GM18505 (cell line): ENCODE measurements at regions not wholly inside any gene's neighbourhood (a gene's known extent, or its start where the extent isn't known, plus 50 kb on each side); places are given as distances from the start of the nearest gene placed in this dataset.
"Not testable (repeated sequence)": the region's sequence is repeated elsewhere in the genome, so short reads cannot be mapped to it uniquely, and the experiment has no call there.

Experiments
- ATAC-seq: cut with Tn5 transposase; IDR thresholded peaks from one replicate; pipeline ENCODE4 v1.9.1; 2021; ENCODE audit not compliant: unreplicated experiment
- POLR2A ChIP-seq: IDR thresholded peaks from 4 replicates; pipeline ENCODE4 v1.6.1; 2011; ENCODE audit warnings: borderline replicate concordance; ENCODE audit not compliant: insufficient read depth, insufficient read length; ENCODE audit errors: extremely low read depth

GRCh38 chr5:36766981-36767380, 109.6 kb upstream of the NIPBL start:
- no peak for TF ChIP-seq POLR2A
- ATAC-seq: no peak

DNA sequence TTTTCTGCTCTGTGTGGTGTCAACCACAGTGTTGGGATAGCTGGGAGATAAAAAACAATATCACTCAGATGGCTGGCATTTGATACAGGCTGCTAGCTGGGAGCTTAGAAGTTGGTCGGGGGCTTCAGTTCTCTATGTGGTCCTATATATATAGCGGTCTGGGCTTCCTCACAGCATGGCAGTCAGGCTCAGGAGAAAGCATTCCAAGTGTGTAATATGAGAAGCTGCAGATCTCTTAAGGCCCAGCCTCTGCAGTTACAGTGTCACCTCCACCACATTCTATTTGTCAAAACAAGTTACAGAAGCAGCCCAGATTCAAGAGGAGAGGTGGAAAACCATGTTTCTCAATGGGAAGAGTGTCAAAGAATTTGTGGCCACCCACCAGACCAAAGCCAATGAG, 108.1 kb upstream of the NIPBL start:
- ATAC-seq: no peak
- no peak for TF ChIP-seq POLR2A

DNA sequence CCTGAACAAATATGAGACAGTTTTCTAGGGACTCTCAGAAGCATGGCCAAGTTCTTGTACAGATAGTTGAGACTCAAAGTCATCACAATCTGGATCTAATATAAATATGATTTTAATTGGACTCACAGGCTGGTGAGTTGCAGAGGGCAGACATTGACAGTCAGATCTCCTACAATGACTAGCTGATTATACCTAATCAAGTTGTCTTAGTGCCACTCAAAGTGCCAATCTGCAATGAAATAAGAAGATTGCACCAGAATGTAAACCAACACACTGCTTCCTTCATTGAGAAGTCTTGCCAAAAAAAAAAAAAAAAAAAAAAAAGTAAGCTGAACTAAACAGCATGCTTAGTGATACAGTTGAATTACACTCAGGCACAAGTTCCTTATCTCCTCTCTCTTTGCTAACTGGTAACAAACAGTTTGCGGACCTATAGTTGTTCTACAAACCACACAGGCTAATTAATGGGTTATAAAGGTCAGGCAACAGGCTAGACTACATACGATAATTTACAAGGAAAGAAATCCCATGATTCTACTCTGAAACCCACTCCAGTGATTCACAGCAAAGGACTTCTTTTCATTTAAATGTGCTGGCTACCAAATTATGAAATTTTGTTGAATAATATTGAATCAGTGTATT, 107.3 kb upstream of the NIPBL start:
- TF ChIP-seq POLR2A: no peak
- no peak for ATAC-seq

DNA sequence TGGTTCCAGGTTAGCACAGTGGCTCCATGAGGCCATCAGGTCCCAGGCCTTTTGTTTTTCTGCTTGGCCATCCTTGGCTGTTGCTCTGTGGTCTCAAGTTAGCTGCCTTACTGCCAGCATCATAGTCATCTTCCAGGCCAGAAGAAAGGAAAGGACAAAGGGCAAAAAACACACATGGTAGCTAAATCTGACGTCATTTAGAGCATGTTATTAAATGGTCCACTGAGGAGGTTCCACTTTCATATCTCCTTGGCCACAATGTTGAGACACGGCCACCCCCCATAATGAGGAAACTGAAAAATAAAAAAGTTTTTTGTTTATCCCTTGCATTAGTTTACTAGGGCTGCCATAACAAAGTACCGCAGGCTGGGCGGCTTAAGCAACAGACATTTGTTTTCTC, 106.4 kb upstream of the NIPBL start:
- TF ChIP-seq POLR2A: no peak

GRCh38 chr5:36772276-36773140, 104.1 kb upstream of the NIPBL start:
- TF ChIP-seq POLR2A: no peak
- no peak for ATAC-seq

More for the DNA sequence above, 106.4 kb upstream of the NIPBL start:
- no peak for ATAC-seq

- TF ChIP-seq POLR2A: no peak
- no peak for ATAC-seq
These were observed 99.3 kb upstream of the NIPBL start for GRCh38 chr5:36777105-36777757.

GRCh38 chr5:36778336-36778735, 98.2 kb upstream of the NIPBL start:
- ATAC-seq: no peak
- no peak for TF ChIP-seq POLR2A

DNA sequence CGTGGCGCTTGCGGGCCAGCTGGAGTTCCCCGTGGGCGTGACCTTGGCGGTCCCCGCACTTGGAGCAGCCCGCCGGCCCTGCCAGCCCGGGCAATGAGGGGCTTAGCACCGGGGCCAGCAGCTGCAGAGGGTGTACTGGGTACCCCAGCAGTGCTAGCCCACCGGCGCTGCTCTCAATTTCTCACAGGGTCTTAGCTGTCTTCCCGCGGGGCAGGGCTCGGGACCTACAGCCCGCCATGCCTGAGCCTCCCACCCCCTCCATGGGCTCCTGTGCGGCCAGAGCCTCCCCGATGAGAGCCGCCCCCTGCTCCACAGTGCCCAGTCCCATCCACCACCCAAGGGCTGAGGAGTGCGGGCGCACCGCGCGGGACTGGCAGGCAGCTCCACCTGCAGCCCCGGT, 94.0 kb upstream of the NIPBL start:
- not testable (repeated sequence) for ATAC-seq

DNA sequence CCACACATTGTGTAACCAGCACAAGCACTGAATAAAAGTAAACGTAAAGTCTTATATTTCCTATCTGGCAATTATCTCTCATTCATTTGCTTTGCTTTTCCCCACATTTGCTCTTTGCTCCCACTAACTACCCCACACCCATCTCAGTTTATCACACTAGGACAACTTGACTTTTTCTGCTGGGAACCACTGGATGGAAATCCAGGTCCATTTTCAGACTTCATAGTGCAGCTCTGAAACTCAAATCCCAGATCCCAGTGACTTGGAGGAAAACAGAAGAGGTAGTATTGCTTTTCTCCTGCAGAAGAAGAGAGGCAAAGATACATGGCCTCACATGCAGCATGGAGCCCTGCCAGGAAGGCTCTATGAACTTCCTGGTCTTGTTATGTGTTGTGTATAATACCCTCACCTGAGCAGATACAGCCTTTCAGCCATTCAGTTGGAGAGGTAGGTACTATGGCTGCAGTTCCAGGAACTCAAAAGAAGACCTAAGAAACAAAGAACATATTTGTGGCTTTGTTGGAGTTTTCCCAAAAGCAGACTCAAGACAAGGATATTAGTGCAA, 90.0 kb upstream of the NIPBL start:
- ATAC-seq: no peak

GRCh38 chr5:36787365-36788093, 89.0 kb upstream of the NIPBL start:
- TF ChIP-seq POLR2A: no peak

More for the DNA sequence above, 90.0 kb upstream of the NIPBL start:
- no peak for TF ChIP-seq POLR2A

DNA sequence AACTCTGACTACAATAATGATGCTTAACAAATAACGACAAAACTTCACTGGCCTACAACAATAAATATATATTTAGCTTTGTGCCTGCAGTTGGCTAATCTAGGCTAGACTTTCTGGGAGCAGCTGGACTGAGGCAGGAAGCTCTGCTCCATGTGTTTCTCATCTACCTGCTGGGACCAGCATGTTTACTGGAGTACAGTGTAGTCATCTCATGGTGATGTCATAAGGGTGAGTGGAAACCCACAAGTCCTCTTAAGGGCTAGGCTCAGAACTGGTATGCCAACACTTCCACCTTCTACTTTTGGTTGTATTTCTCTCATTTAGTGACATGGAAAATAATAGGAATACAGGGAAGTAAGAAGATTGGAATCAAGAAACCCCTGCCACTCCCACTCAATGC, 85.7 kb upstream of the NIPBL start:
- no peak for TF ChIP-seq POLR2A
- ATAC-seq: no peak

More at GRCh38 chr5:36787365-36788093, 89.0 kb upstream of the NIPBL start:
- no peak for ATAC-seq

DNA sequence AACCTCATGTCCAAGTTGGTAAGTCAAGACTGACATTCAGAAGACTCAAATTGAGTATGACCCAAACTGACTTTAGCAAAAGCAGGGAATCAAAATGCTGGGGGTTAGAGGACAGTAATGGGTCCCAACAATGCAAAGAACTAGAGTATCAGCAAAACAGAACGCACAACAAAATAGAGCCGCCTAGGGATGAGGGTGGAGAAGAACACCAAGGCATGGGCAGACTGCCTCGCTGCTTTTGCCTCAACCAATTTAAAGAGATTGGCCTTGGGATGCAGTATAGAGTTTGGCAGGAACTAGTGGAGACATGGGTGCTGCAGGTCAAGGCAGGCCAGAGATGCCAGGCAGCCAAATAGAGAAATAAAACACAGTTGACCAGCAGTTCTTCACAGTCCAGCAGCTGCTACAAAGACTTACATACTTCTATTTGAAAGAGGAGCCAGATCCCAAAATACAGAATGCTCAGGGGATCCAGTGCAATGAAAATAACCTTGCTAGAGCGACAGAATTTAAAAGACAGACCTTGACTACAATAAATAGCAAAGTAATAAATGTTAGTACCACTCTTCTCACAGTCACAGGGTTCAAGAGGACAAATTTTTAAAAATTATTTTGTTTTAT, 83.9 kb upstream of the NIPBL start:
- no peak for TF ChIP-seq POLR2A
- no peak for ATAC-seq
